ENCODE measurements at regions not wholly inside any gene's neighbourhood (a gene's known extent, or its start where the extent isn't known, plus 50 kb on each side); places are given as distances from the start of the nearest gene placed in this dataset.
"Not testable (repeated sequence)": the region's sequence is repeated elsewhere in the genome, so short reads cannot be mapped to it uniquely, and the experiment has no call there.

DNA sequence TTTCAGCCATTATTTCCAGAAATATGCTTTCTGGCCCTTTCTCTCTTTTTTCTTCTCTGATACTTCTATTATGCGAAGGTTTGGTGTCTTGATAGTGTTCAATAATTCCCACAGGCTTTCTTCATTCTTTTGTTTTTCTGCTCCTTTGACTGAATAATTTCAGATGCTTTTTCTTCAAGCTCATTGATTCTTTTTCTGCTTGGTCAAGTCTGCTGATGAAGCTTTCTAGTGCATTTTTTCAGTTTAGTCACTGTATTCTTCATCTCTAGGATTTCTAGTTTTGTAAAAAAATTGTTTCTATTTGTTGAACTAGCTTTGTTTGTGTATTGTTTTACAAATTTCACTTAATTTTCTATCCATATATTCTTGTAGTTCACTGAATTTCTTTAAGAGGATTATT lies 304.0 kb upstream of the TARS1 start:
- Histone ChIP-seq H3F3A (replicated peaks; ENCODE audit: low read depth) (no peaks in the 10 kb centered on the region), H3K79me2 (replicated peaks; ENCODE audit: insufficient read depth) (no peaks in the 10 kb centered on the region), H3K27ac (ENCODE audit: low read depth) (no peak overlapping the region), H4K20me1 (replicated peaks; ENCODE audit: insufficient read depth) (no peaks in the 10 kb centered on the region), H3K9me2 (ENCODE audit: insufficient read depth) (peaks cover 8% of the 10 kb centered on the region; the same call in 1 of the 2 replicates), H3K4me1 (ENCODE audit: insufficient read depth) (no peaks in the 10 kb centered on the region), H3K36me3 (ENCODE audit: insufficient read depth) (0 out of 2 replicates have a peak, but pooled peaks cover 3% of the 10 kb centered on the region), H3K4me2 (no peak overlapping the region), H3K27me3 (ENCODE audit: insufficient read depth) (no peaks in the 10 kb centered on the region), H3K4me3 (no peak overlapping the region), H2AFZ (no peak overlapping the region)
- peaks cover 40% of the 10 kb centered on the region for H3K9me3 Mint-ChIP-seq
- no peaks in the 10 kb centered on the region for H3K27me3 Mint-ChIP-seq (ENCODE audit: insufficient read depth, low read depth, poor library complexity)
- H3K4me3 Mint-ChIP-seq: no peak overlapping the region
- H3K4me1 Mint-ChIP-seq: no peaks in the 10 kb centered on the region
- H3K27ac Mint-ChIP-seq: no peak overlapping the region
- H3K36me3 Mint-ChIP-seq (ENCODE audit: low read depth): peaks cover 8% of the 10 kb centered on the region; the same call in 2 of the 3 replicates
- TF ChIP-seq EZH2phosphoT487 (IDR thresholded peaks at IDR 0.05; ENCODE audit: unreplicated experiment): no peak
- TF ChIP-seq EZH2 (IDR thresholded peaks at IDR 0.05; ENCODE audit: low read depth, unreplicated experiment): no peak
- TF ChIP-seq CREB1 (CRISPR knock-in tag; IDR thresholded peaks at IDR 0.05; ENCODE audit: low read depth): no peak
- TF ChIP-seq, protein P1, sequence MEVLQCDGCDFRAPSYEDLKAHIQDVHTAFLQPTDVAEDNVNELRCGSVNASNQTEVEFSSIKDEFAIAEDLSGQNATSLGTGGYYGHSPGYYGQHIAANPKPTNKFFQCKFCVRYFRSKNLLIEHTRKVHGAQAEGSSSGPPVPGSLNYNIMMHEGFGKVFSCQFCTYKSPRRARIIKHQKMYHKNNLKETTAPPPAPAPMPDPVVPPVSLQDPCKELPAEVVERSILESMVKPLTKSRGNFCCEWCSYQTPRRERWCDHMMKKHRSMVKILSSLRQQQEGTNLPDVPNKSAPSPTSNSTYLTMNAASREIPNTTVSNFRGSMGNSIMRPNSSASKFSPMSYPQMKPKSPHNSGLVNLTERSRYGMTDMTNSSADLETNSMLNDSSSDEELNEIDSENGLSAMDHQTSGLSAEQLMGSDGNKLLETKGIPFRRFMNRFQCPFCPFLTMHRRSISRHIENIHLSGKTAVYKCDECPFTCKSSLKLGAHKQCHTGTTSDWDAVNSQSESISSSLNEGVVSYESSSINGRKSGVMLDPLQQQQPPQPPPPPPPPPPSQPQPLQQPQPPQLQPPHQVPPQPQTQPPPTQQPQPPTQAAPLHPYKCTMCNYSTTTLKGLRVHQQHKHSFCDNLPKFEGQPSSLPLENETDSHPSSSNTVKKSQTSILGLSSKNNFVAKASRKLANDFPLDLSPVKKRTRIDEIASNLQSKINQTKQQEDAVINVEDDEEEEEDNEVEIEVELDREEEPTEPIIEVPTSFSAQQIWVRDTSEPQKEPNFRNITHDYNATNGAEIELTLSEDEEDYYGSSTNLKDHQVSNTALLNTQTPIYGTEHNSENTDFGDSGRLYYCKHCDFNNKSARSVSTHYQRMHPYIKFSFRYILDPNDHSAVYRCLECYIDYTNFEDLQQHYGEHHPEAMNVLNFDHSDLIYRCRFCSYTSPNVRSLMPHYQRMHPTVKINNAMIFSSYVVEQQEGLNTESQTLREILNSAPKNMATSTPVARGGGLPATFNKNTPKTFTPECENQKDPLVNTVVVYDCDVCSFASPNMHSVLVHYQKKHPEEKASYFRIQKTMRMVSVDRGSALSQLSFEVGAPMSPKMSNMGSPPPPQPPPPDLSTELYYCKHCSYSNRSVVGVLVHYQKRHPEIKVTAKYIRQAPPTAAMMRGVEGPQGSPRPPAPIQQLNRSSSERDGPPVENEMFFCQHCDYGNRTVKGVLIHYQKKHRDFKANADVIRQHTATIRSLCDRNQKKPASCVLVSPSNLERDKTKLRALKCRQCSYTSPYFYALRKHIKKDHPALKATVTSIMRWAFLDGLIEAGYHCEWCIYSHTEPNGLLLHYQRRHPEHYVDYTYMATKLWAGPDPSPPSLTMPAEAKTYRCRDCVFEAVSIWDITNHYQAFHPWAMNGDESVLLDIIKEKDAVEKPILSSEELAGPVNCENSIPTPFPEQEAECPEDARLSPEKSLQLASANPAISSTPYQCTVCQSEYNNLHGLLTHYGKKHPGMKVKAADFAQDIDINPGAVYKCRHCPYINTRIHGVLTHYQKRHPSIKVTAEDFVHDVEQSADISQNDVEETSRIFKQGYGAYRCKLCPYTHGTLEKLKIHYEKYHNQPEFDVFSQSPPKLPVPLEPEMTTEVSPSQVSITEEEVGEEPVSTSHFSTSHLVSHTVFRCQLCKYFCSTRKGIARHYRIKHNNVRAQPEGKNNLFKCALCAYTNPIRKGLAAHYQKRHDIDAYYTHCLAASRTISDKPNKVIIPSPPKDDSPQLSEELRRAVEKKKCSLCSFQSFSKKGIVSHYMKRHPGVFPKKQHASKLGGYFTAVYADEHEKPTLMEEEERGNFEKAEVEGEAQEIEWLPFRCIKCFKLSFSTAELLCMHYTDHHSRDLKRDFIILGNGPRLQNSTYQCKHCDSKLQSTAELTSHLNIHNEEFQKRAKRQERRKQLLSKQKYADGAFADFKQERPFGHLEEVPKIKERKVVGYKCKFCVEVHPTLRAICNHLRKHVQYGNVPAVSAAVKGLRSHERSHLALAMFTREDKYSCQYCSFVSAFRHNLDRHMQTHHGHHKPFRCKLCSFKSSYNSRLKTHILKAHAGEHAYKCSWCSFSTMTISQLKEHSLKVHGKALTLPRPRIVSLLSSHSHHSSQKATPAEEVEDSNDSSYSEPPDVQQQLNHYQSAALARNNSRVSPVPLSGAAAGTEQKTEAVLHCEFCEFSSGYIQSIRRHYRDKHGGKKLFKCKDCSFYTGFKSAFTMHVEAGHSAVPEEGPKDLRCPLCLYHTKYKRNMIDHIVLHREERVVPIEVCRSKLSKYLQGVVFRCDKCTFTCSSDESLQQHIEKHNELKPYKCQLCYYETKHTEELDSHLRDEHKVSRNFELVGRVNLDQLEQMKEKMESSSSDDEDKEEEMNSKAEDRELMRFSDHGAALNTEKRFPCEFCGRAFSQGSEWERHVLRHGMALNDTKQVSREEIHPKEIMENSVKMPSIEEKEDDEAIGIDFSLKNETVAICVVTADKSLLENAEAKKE (CRISPR knock-in tag; IDR thresholded peaks at IDR 0.05): no peak
- no peak for TF ChIP-seq JUNB (IDR thresholded peaks at IDR 0.05; ENCODE audit: unreplicated experiment)
- DNase-seq (ENCODE audit: low spot score) (no peak), ATAC-seq (no peak)

DNA sequence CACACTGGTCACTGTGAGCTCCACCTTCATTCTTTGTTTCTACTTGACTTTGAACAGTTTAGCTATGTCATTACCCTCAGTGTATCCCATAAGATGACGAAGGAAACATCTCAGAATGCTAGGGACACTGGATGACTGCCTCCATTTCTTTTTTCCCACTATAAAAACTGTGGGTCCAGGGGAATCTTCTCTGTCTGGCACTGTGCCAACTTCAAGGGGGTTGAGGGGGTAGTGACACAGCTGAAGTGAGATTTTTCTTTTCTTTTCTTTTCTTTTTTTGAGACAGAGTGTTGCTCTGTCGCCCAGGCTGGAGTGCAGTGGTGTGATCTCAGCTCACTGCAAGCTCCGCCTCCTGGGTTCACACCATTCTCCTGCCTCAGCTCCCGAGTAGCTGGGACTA lies 302.6 kb upstream of the TARS1 start:
- not testable (repeated sequence) for ATAC-seq; H2AFZ ChIP-seq; H4K20me1 ChIP-seq (replicated peaks; ENCODE audit: insufficient read depth); DNase-seq (ENCODE audit: low spot score); H3K27ac ChIP-seq (ENCODE audit: low read depth); H3K4me1 ChIP-seq (ENCODE audit: insufficient read depth); H3K36me3 ChIP-seq (ENCODE audit: insufficient read depth); H3K27me3 ChIP-seq (ENCODE audit: insufficient read depth); H3K4me3 Mint-ChIP-seq; H3K4me2 ChIP-seq; H3K4me3 ChIP-seq; H3K79me2 ChIP-seq (replicated peaks; ENCODE audit: insufficient read depth); H3K4me1 Mint-ChIP-seq; H3F3A ChIP-seq (replicated peaks; ENCODE audit: low read depth); H3K27me3 Mint-ChIP-seq (ENCODE audit: insufficient read depth, low read depth, poor library complexity); H3K36me3 Mint-ChIP-seq (ENCODE audit: low read depth); H3K27ac Mint-ChIP-seq
- peaks cover 12% of the 10 kb centered on the region; the same call in 1 of the 2 replicates for H3K9me2 ChIP-seq (ENCODE audit: insufficient read depth)
- peaks cover 27% of the 10 kb centered on the region for H3K9me3 Mint-ChIP-seq

Measured in GM23338 (cell line).